ENCODE measurements at regions not wholly inside any gene's neighbourhood (a gene's known extent, or its start where the extent isn't known, plus 50 kb on each side); places are given as distances from the start of the nearest gene placed in this dataset.

DNA sequence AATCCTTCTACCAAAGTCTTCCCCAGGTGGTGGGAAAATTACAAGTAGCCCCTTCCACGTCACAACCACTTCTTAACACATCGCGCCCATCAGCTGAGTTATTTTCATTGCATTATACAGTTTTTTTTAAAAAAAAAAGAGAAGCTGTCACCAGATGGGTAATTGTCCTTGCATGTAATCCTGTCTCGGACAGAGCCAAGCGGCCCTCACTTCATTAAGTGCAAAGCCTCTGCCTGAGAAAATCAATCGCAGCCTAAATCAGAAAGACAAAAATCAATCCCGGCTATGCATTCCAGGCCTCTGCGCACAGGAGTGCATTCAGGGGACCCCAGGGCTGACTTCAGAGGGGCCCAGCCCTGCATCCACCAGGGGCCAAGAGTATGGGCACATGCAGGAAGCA, 538.9 kb downstream of the NPHP4 start:
- TF ChIP-seq, protein P1, sequence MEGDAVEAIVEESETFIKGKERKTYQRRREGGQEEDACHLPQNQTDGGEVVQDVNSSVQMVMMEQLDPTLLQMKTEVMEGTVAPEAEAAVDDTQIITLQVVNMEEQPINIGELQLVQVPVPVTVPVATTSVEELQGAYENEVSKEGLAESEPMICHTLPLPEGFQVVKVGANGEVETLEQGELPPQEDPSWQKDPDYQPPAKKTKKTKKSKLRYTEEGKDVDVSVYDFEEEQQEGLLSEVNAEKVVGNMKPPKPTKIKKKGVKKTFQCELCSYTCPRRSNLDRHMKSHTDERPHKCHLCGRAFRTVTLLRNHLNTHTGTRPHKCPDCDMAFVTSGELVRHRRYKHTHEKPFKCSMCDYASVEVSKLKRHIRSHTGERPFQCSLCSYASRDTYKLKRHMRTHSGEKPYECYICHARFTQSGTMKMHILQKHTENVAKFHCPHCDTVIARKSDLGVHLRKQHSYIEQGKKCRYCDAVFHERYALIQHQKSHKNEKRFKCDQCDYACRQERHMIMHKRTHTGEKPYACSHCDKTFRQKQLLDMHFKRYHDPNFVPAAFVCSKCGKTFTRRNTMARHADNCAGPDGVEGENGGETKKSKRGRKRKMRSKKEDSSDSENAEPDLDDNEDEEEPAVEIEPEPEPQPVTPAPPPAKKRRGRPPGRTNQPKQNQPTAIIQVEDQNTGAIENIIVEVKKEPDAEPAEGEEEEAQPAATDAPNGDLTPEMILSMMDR (conservative IDR thresholded peaks at IDR 0.05; ENCODE audit: low read length), result no peak
- no peak for DNase-seq (ENCODE audit: low read depth)
- no peak overlapping the region for H3K4me3 ChIP-seq (ENCODE audit: low read length)

DNA sequence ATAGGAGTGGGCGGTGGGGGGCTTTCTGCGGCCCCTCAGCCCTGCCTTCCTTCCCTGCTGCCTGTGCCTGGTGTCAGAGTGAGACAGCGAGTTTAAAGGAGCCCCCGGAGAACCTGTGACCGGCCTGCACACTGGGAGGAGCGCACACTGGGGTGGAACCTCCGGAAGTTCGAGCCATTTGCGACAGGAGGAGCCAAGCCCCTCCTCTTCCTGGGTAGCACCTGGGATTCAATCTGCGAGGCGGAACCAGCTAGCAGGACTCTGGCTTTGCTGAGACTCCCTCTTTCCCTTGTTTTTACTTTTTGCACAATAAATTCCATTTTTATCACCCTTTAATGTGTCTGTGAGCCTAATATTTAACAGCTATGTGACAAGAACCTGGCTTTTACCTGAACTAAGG, 540.6 kb downstream of the NPHP4 start:
- no peak overlapping the region for H3K4me3 ChIP-seq (ENCODE audit: low read length)
- no peak for DNase-seq (ENCODE audit: low read depth)
- TF ChIP-seq, protein P1 (conservative IDR thresholded peaks at IDR 0.05; ENCODE audit: low read length), result no peak

DNA sequence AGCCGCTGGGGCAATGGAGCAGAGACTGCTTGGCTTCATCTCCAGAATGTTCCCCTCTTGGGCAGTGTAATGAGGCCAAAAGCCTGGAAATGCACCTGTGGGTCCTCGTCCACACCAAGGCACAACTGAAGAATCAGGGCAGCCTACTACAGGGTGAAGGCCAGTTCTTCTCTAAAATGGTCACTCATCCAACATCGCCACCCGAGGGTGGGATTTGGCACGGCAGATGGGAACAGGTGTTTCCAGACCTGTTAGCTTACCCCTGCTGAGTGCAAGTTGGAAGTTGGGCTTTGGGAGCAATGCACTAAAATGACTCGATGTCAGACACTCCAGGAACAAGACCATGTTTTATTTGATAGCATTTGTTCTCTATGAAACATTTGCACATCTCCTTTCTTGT, 543.7 kb downstream of the NPHP4 start:
- TF ChIP-seq, protein P1 (conservative IDR thresholded peaks at IDR 0.05; ENCODE audit: low read length), result no peak
- no peak for DNase-seq (ENCODE audit: low read depth)
- no peak overlapping the region for H3K4me3 ChIP-seq (ENCODE audit: low read length)

DNA sequence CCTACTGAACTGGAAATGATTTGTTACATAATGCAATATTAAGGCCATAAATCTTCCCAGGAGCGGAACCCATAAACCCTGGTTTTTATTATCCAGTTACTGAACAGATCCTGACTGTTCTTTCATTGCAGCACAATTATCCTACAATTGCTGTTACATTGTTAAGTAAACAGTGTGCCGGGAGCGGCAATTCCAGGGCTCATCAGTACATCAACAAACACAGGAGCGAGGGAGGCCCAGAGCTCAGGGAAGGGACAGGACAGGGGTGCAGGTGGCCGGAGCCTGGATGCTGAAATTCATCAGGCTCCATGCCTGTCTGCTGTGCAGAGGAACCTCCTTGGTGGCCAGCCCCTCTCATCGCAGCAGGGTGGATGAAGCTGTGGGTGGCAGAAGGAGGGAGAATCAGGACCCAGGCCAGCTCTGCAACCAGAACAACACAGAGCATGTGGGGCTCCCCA, 544.7 kb downstream of the NPHP4 start:
- DNase-seq (ENCODE audit: low read depth), result no peak
- TF ChIP-seq, protein P1 (conservative IDR thresholded peaks at IDR 0.05; ENCODE audit: low read length), result no peak
- no peak overlapping the region for H3K4me3 ChIP-seq (ENCODE audit: low read length)

DNA sequence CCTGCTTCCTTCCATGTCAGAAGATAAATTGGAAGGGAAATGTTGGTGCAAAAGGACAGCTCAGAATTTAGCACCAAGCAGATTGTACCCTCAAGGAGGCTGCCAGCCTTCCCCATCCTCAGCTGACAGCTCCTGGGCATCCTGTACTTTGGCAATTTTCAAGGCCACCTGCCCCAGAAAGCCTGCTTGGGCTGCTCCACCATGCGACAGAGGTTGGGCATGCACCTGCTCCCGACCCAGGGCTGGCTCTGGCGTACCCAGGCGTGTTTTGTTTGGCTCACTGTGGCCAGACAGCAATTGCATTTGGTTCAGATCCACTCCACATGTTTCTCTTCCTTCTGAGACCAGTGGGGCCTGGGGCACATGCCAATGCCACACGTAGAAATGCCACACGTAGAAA, 547.8 kb downstream of the NPHP4 start:
- TF ChIP-seq, protein P1 (conservative IDR thresholded peaks at IDR 0.05; ENCODE audit: low read length), result no peak
- DNase-seq (ENCODE audit: low read depth), result no peak

DNA sequence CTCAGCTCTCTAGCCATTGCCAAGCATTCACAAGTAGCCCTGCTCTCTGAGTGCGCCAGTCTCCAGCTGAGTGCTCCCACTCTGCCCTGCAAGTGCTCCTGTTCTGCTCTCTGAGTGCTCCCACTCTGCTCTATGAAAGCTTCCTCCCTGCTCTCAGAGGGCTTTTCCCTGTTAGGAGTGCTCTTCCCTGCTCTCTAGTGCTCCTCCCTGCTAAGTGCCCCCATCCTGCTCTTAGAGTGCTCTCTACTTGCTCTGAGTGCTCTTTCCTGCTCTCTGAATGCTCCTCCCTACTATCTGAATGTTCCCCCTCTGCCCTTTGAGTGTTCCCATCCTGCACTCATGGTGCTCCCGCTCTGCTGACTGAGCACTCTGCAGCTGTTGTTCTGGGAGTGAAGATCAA, 555.4 kb downstream of the NPHP4 start:
- H3K4me3 ChIP-seq (ENCODE audit: low read length), result no peak overlapping the region
- no peak for DNase-seq (ENCODE audit: low read depth)
- TF ChIP-seq, protein P1 (conservative IDR thresholded peaks at IDR 0.05; ENCODE audit: low read length), result no peak

More for the DNA sequence above, 547.8 kb downstream of the NPHP4 start:
- no peak overlapping the region for H3K4me3 ChIP-seq (ENCODE audit: low read length)

DNA sequence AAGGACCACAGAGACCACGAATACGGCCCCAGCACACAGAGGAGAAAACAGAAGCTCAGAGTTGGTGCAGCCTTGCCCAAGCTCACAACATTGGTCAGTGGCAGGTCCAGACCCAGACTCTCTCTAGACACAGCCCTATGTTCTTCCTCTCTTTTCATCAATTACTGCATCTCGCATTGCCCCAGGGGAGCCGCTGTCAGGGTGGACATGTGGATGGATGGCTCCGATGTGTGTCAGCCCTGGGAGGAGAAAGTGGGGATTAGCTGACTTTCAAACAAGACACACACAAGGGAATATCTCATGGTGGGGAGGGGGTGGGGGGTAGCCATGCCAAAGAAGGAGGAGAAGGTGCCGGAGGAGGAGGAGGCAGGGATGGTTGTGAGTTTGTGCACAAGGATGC, 556.8 kb downstream of the NPHP4 start:
- no peak for DNase-seq (ENCODE audit: low read depth)
- no peak overlapping the region for H3K4me3 ChIP-seq (ENCODE audit: low read length)
- TF ChIP-seq, protein P1 (conservative IDR thresholded peaks at IDR 0.05; ENCODE audit: low read length), result no peak
